NOMO-1 (cell line): ENCODE measurements at regions not wholly inside any gene's neighbourhood (a gene's known extent, or its start where the extent isn't known, plus 50 kb on each side); places are given as distances from the start of the nearest gene placed in this dataset.
"Not testable (repeated sequence)": the region's sequence is repeated elsewhere in the genome, so short reads cannot be mapped to it uniquely, and the experiment has no call there.

Experiments used
- DNase-seq, 2 experiments: peaks; one replicate each; lab custom pipeline; 2025; ENCODE audit not compliant: unreplicated experiment in 2 of 2; lab: John Stamatoyannopoulos, UW

GRCh38 chr3:180409170-180409569, 192.8 kb upstream of the TTC14 start:
- no peak for DNase-seq

DNA sequence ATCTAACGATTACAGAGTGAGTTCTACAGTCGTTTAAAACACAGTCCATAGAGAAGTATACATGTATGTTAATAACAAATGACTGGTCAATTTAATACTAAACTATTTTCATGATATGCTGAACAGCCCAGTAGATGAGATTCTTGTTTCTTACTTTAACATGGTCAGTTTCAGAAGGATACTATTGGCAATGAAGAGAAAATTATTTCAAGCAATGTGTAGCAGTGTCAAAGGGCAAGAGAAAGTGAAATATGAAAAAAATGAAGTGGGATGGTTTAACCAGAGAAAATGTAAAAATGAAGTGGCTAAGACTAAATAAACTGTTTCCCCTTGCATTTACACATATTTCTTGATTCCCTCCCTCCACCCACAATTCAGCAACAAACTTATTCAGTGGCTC, 192.1 kb upstream of the TTC14 start:
- no peak for DNase-seq

DNA sequence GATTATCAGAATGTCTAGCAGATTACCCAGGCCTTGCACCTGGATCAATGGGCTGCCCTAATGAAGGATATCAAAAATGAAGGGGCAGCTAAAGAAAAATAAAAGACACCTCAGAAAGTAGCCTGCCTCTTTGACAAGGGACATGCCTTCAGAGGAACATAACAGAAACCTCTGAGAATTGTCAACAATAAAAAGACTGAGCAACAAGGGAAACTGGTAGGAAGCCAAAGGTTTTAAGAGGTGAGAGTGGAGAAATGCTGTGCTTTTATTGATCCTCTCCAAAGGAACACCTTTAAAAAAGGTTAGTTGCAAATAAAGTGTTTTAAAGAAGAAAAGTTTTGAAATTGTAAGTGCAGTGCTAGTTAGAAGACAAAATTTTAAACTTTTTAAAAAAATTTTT, 187.8 kb upstream of the TTC14 start:
- no peak for DNase-seq

- no peak for DNase-seq
Measured at GRCh38 chr3:180416111-180416594, 185.8 kb upstream of the TTC14 start.

GRCh38 chr3:180417241-180417640, 184.7 kb upstream of the TTC14 start:
- peak; percentile 45 to 58 for DNase-seq

GRCh38 chr3:180420016-180420415, 181.9 kb upstream of the TTC14 start:
- DNase-seq: no peak

- DNase-seq: peak in 1 of 2 experiments; percentile 14
Measured at GRCh38 chr3:180420804-180421203, 181.2 kb upstream of the TTC14 start.

GRCh38 chr3:180421221-180421620, 180.7 kb upstream of the TTC14 start:
- DNase-seq: peak in 1 of 2 experiments; percentile 17

GRCh38 chr3:180421721-180422120, 180.2 kb upstream of the TTC14 start:
- no peak for DNase-seq

DNA sequence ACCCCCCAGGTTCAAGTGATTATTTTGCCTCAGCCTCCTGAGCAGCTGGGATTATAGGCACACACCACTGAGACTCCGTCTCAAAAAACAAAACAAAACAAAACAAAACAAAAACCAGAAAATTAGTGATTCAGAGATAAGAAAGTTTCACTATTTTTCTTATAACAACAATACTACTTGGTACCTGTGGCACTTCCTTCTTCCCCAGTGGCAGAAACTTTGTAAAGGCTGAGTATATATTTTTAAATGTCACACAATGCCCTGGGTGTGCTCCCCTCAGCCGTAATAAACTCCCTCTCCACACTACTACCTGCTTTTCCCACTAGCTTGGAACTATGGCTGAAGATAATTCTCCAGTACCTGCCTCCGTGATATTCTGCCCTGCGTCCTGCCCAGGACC, 177.7 kb upstream of the TTC14 start:
- not testable (repeated sequence) for DNase-seq

DNA sequence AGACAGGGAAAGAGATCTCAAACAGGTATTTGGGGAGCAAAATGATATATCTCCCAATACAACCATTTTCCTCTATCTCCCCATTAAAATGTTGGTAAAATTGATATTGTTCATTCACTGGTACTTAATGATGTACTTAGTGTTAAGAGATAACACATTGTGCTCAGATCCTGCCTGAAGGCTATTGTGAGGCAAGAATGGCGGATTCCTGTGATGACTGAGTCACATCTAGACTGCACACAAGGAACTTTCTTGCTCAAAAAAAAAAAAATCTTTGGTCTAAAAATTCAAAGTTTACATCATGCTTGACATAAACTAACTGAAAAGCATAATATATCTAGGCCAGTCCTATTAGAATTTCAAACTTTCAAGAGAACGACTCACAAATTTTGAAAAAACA, 171.1 kb upstream of the TTC14 start:
- DNase-seq: no peak

DNA sequence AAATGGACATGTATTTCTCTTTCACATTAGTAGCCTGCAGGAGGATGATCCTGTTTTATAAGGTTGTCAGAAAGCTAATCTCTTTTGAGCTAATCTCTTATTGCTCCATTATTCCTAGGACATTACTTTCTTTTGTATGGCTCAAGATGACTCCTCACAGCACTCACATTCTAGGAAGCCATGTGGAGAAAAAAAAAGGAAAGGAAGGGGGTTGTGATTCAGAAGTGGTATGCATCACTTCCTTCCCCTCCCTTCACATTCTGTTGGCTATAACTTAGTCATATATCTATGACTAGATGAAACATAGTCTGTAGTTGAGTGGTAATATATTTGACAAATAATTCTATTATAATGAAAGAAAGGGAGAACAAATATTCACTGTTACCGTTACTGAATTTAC, 168.8 kb upstream of the TTC14 start:
- peak; percentile 1 to 13 for DNase-seq

GRCh38 chr3:180447136-180447535, 154.8 kb upstream of the TTC14 start:
- no peak for DNase-seq

- not testable (repeated sequence) for DNase-seq
Measured at GRCh38 chr3:180448407-180448806, 153.6 kb upstream of the TTC14 start.

- DNase-seq: peak; percentile 92 to 95
Measured at GRCh38 chr3:180457225-180457624, 144.7 kb upstream of the TTC14 start.

DNA sequence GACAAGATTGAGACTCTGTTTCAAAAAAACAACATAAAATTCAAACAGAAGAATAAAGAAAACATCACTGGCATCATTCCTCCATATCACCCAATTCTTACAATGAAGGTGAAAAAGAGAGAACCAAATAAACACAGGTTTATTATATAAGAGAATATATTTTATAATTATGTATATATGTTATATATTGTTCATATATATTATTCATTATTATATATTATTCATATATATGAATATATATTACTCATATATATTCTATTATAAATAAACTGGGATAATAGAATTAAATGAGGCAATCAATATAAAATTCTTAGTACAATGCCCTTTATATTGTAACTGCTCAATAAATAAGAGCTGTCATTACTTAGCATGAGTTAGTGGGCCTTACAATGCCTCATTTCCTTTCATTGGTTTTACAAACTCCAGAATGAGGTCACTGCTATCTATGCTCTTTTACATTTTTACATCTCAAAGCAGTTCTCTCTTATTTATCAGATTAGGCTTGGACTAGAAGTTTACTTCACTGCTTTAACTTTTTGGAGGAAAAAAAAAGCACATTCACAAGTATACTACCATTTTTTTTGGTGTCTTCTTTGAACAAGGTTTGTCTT, 135.5 kb upstream of the TTC14 start:
- DNase-seq: no peak

DNA sequence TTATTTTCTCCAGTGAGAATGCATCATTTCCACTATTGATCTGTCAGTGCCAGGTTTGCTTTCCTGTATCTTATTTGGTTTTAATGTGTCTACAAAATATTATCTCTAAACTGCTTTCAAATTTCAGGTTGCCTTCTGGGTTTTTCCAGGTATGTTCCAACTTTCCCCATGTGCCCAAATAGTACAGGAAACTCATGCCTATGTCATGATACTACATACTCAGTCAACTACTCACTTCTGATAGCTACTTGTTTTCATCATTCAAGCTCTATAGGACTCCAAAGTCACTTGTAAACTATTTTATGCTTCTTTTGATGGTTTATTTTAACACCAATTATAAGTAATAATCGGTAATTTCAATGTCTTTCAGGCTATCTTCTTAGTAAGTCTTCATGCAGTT, 134.8 kb upstream of the TTC14 start:
- no peak for DNase-seq

- no peak for DNase-seq
Measured at GRCh38 chr3:180469149-180469548, 132.8 kb upstream of the TTC14 start.

DNA sequence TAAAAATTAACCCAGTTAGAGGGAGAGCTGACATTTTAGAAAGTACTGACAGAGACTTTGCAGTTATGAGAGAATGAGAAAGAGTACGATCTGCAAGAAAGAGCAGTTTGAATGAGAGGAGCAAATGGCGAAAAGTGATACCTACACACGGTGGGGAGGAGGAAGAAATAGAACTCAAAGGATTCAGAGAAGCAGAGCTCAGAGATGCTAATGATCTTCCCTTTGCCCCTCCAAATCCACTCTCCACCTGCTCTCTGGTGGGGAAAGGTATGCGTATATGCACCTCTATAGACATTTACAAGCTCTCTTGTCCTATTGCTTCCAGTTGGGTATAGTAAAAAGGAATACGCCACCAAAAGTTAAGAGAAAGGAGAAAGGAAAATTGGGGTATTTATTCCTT, 123.3 kb upstream of the TTC14 start:
- DNase-seq: no peak

DNA sequence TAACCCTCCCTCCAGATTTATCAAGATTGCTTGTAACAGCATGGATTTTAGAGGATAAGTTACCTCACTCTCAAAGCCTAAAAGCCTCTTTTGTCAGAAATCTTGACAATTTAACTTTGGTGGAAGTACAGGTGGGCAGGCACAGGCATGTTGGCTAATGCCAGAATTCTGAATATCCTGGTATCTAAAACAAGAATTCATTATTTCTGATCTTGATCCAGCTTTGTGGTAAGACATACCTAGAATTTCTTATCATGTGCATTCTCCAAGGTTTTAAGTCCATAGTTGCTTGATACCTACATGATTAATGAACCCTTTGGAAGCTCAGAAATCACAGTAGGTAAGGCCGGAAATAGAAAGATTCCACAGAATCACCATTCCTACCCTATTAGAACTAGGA, 109.9 kb upstream of the TTC14 start:
- DNase-seq: no peak

GRCh38 chr3:180496995-180497394, 105.0 kb upstream of the TTC14 start:
- DNase-seq: no peak

- DNase-seq: no peak
Measured at GRCh38 chr3:180516368-180516767, 85.6 kb upstream of the TTC14 start.

DNA sequence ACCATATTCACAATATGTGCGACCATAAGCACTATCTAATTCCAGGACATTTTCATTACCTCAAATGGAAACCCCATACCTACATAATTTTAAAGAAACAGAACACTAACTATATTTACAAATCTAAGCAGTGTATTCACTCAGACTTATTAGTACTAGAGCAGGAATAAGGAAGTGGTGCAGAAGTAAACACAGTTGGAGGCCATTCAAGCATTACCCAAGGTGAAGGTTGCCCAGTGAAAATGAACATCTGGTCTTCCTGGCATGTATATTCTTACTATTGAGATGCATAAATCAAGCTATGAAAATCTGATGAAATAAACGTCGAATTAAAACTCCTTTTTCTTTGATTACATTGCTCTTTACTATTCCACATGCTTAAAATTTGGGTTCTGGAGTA, 78.9 kb upstream of the TTC14 start:
- no peak for DNase-seq
